Renal cortical epithelial cell (primary cell): ENCODE measurements at regions not wholly inside any gene's neighbourhood (a gene's known extent, or its start where the extent isn't known, plus 50 kb on each side); places are given as distances from the start of the nearest gene placed in this dataset.
"Not testable (repeated sequence)": the region's sequence is repeated elsewhere in the genome, so short reads cannot be mapped to it uniquely, and the experiment has no call there.

Source experiments
- DNase-seq: peaks from one replicate; pipeline ENCODE4 v3.0.0-alpha.2; 2011; ENCODE audit warnings: low read depth

DNA sequence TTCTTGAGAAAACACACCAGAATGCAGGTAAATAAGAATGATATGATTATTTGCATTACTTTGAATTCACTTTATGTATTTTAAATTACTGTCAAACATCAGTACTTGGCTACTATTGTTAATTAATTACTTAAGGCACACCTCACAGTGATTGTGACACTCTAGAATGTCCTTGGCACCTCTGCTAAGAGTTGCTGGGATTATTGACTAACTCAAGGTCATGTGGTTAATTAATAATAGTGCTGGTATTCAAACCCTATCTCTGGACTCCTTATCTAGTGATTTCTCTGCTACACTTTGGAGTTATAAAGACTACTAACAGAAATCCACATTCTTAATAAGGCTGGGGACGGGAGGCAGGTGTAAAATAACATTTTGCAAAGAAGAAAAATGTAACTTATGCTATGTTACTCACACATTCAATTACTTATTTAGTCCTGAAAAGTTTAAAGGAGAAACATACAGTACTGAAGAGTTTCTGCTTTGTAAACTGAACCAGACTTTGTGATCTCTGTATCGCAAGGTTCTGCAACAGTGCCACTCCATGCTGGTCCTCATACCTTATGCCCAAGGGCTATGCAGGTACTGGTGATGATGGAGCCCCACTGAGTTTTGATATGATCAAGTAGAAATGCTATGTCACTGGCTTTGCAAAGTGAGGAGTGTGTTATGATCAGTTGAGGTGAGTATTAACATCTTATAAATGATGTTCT is 242.7 kb downstream of the MID1IP1 start:
- peak; percentile 60 for DNase-seq

DNA sequence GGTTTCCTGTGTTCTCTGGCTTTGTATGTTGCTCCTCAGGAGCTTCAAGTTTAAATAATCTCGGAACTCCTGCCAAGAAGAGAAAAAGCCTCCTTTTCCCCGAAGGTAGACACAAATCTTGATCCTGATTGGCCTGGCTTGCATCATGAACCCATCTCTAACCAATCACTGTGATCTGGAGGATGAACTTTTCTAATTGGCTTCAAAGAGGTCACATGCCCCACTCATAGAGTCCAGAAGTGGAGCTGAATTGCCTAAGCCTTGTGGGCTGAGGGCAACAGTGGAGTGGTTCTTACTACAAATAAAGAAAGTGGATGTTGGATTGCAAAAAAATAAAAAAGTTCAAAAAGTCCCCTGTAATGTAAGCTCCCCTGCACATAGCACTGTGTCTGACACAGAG is 245.9 kb downstream of the MID1IP1 start:
- no peak for DNase-seq

DNA sequence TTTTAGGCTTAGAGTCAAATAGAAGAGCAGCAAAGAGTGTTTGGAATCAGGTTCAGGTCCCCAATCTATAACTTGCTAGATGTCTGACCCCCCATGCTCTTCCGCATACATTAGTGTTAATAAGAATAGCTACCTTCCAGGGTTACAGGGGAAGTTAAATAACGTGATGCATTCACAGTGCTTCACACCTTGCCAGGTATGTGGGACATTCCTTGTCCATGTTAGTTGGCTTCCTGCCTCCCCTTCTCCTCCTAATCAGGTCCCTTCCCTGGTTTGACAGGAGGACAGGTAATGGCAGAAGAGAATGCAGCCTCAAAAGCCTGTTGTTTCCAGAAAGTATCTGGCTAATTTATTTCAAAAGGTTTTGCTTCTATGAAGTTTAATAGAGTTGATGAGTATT is 248.7 kb downstream of the MID1IP1 start:
- no peak for DNase-seq

DNA sequence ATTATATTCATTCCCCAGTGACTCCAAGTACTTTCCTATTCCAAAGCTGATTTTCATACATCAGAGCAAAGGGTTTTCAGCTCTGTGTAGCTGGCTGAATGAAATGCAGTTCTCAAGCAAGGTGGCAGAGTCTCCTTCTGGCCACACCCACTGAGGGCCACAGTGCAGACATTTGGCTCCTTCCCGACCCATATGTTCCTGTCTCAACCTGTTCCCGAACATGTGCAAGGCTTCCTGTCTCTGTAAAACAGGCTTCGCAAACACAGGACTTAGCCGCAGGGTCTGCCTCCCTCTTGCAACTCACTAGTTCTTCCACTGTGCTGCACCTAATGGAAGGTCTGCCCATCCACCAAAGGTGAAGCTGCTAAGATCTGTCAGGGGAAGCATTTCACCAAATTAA is 249.2 kb downstream of the MID1IP1 start:
- no peak for DNase-seq

DNA sequence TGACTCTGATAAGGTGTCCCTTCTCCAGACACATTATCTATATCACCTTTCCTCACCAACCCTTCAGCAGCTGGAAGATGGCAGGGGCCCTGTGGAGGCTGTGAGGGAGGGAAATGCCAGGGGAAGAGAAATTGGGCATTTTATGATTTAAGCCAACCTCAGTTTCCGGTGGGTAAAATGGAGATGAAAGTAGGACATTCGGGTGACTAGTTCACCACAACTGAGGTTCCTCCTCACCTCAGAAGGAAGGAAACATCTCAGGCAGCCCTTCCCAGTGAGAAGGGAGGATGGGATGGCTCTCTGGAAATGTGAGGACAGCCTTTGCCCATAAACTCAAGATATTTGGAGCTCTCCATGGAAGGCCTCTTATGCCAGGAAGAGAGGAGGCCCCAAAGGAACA is 251.5 kb downstream of the MID1IP1 start:
- no peak for DNase-seq

DNA sequence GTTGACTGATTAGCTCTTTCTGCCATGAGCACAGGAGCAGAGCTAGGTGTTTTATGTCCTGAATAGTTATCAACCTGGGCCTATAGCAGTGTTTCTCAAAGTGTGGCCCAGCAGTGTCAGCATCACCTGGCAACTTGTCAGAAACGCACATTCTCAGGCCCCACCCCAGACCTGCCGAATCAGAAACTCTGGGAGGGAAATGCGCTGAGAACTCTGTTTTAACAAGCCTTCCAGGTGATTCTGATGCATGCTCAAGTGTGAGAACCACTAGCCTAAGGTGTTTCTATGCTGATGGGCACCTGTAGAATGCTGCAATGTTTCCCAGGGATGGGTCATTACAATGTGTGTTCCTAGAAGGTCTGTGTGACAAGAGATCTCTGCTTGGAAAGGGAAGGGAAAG is 257.5 kb downstream of the MID1IP1 start:
- DNase-seq, result no peak

DNA sequence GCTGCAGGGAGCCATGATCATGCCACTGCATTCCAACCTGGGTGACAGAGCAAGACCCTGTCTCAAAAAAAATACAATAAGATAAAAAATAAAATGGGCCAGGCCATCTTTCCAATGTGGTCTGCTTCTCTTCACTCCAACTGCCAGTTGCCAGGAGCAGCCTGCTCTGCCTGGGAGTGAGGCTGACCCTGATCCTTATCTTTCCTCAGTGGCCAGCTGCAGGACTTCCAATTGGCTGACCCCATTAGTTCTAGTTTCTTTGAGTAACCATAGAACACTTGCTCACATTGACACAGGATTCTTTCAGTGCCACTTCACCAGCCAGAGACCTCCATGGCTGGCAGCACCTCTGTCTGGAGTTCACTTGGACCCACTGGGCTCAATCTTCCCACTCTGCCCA is 258.6 kb downstream of the MID1IP1 start:
- DNase-seq, result no peak

DNA sequence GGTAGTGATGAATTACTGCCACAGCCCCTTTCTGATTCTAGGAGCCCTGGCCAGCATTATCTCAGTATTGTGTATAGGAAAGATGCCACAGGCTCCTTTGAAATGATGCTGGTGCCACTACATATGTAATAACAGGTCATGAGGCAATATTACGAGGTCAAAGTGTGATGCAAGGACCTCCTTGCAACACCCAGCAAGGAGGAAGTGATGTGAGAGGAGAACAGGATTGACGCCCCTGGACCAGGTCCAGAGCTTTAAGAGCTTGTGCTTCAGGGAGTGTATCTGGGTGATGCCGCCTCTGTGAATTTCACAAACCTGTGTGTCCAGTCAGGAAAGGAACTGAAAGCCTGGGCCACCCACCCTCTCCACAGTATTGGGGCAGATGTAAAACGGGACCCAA is 261.8 kb downstream of the MID1IP1 start:
- no peak for DNase-seq

DNA sequence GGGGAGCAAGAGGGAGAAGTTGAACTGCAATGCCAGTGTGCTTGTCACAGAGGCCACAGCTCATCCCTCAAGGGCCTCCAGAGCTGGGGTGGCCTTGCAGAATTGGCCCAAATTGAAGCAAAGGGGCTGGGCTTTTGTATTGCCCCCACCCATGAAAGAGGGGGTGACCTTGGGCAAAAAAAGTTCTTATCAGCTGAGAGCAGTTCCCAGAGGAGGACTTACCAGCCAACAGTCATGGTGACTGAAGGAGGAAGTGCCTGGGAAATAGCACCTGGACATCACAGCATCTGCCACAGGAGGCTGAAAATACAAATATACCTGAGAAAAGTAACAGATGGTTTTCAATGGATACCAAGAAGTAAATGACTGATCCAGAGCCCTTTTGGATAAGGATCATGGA is 262.4 kb downstream of the MID1IP1 start:
- no peak for DNase-seq

DNA sequence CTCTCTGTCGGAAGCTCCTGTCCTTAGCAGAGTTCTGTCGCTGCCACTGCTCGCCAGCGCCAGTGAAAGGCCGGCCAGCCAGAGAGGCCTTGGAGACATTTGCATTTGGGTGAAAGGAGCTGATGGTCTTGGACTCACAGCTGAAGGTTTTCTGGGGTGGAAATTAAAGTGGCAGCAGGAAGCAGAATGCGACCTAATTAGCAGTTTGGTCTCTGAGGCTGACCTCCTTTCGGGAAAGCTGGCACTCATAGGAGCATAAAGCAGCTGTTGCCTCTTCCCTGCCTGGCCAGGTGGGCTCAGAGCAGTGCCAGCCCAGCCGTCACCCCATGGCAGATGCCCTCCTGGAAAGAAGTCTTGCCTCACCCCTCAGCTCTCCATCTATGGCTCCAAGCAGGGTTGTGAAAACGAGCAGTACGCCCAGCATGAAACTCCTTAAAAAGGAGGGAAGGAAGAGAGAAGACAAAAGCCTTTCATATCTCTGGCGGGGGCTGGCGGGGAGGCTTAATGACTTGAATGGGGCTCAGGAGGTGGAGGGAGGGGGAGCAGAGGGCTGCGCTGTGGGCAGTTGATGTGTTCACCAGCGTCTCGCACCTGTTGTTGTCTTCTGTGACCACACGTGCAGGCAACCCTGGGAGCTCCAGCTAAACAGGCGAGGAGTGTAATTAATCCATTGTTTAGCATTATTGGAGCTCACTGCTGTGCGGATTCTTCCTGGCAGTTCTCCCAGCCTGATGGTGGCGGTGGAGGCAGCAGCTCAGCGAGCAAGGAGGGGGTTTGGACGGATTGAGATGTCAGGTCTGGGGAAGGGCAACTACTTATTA is 264.0 kb downstream of the MID1IP1 start:
- DNase-seq, result no peak

DNA sequence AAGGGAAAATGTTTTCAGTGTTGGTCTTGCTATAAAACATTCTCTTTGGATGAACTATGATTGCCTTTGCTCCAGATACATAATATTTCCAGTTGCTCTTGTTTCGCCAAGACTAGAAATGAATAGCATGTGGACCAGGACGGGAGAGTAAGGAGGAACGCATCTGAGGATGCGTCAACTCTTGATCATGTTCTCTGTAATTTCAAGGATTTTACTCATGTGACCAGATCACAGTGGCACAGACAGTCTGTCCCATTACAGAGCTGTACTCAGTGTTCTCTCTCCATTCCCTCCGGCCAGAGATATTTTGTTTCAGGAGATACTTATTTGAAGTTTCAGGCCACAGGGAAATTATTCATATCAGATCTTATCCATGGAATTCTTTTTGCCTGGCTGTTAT is 266.6 kb downstream of the MID1IP1 start:
- DNase-seq, result no peak

DNA sequence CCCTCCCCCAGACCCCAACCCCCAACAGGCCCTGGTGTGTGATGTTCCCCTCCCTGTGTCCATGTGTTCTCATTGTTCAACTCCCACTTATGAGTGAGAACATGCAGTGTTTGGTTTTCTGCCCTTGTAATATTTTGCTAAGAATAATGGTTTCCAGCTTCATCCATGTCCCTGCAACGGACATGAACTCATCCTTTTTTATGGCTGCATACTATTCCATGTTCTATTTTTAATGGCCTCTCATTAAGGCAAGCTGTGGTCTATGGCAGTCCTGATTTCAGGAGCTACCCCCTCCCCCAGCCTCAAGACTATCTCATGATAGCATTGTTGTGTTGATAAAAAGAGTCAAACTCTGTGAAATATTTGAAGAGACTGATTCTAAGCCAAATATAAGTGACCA is 267.4 kb downstream of the MID1IP1 start:
- not testable (repeated sequence) for DNase-seq

DNA sequence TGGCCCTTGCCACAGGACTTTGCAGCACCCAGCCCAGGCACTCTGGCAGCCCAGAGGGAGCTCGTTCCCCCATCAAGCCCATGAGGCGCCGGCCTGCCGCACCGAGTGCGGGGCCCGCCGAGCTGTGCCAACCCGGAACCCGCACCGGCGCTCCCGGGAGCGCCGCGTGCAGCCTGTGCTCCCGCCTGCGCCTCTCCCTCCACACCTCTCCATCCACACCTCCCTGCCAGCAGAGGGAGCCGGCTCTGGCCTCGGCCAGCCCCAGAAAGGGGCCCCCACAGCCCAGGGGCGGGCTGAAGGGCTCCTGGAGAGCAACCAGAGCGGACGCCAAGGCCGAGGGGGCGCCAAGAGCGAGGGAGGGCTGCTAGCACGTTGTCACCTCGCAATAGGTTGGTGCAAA is 268.8 kb downstream of the MID1IP1 start:
- no peak for DNase-seq

DNA sequence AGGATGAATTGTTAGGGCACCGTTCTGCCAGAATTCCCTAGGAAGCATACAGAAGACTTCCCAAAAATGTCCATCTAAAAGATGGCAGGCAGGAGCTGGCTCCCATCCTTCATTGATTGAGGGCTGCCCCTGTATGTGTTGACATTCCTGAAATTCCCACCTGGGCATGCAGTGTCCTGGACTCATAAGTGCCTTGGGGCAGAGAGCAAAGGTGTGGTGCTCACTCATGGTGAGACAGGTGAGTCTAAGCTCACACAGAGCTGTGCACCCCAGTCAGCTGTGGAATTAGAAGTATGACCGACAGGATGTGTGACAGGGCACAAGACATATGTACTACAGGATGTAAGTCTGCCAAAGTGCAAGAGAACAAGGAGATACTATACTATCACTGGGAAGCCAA is 271.9 kb downstream of the MID1IP1 start:
- DNase-seq, result no peak

DNA sequence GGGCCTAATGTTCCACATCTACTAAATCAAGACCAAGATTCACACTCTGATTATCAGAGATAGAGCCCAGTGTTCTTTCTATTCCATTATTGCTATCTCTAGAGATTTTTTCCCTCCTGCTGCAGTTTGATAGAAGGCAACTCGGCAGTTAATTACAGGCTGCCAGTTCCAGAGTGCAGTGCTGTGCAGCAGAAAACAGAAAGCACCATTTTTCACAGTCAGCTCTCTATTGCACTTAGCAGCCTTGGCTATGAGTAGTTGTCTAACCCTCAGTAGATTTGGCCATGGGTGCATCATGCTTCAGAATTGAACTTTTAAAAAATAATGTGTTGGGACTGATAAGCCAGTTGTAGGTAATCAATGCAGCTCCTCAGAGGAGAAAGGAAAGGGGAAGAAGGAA is 295.3 kb downstream of the MID1IP1 start:
- DNase-seq, result no peak

DNA sequence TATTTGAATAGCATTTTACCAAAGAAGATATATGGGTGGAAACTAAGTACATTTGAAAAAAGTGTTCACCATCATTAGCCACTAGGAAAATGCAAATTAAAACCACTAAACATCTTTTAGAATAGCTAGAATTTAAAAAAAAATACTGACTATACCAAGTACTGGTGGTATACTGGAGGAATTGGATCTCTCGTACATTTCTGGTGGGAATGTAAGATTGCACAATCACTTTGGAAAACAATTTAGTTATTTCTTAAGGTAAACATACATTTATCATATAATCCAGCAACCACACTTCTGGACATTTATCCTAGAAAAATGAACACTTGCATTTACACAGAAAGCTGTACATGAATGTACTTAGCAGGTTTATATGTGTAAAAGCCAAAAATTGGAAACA is 303.5 kb downstream of the MID1IP1 start:
- no peak for DNase-seq

DNA sequence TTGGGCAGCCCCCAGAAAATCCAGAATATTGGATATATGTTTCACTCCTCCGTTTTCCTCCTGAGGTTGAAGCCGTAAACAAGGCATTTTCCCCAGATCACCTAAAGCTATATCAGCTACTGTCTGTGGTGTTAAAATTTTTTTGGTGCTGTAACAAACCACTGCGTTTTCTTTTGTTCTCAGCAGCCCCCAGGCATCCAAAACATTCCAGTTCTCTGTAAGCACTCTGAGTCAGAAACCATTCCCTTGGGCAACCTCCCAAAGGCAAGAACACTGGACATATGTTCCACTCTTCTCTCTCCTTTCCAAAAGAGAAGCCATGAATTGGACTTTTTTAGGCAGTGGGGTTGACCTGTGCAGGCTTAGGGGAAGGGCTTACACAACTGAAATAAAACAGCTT is 310.9 kb downstream of the MID1IP1 start:
- DNase-seq, result no peak

DNA sequence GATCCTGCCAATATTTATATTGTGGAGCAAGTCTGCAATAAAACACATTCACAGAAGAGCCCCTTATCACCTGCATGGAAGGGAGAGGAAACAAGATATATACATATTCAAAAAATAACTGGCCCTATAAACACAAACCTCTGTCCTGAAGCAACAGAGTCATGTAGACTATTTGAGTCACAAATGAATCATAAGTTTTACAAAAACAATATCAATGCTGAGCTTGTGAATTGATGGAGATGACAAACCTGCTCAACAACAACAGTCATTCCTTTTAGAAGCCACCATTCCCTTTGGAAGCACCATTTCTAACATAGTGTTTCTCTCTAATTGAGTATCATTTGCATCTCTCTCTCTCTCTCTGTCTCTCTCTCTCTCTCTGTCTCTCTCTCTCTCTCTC is 313.9 kb downstream of the MID1IP1 start:
- no peak for DNase-seq

DNA sequence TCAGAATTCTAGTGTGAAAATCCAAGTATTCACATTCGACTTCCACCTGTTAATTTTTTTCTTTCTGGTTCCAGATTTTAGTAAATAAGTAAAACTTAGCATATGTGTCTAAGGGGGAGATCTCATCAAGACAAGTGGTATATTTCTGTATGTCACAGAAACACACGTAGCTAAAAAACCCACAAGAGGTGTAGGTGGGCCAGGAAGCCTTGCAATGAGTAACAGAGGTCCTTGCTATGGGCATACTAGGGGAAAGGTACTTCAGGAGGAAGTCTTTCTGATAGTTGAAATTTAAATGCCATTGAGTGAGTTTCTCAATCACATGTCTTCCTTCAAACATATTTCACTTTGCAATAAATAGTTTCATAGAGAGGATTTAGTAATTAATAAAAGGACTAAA is 315.8 kb downstream of the MID1IP1 start:
- no peak for DNase-seq

DNA sequence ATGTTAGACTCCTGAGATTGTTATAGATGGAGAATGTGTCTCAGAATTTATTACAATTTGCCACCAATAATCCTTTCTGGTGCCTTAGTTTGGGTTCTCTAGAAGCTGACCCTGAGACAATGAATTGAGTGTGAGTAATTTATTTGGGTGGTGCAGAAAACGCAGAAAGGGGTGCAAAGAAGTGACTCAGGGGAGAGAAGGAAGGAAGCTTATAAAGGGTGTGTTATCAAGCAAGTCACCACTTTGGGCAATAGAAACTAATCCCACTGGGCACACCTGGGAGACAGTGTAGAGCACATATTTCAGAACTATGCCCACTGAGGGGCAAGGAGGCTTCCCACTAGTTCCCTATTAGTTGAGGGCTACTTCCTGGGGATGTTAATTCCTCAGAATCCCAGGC is 320.6 kb downstream of the MID1IP1 start:
- no peak for DNase-seq

DNA sequence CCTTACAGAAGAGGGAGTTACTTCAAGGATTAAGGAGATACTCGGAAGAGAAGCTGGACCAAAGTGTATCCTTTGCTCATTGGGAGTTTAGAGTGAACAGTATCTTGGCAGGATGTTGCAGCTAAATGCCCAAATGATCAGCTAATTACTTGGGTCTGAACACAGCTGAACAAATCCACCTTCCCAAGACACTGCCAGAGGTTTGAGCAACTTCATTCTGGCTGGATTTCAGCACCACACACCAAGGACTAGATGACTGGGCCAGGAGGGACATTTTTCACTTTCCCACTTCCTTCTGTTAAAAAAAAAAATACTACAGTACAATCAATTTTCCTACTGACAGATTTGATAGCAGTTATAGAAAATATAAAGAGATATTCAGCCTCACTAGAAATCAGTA is 324.6 kb downstream of the MID1IP1 start:
- no peak for DNase-seq

DNA sequence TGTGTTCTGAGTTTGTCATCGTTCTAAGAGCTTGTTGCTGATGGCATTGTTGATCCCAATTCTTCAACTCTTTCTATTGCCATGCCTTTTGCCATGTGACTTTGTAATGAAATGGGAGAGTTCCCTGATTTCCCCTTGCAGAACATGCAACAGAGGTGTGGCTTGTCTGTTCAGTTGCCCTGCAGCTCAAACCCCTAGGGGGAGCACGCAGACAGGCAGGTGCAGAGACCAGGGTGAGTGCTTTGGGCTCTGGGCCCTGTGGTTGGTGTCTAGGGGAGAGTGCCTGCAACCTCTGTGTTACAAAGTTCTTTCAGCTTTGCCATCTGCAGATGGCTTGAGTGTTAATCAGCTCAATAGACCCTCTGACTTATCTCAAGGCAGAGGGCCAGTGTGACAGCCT is 332.7 kb downstream of the MID1IP1 start:
- no peak for DNase-seq

DNA sequence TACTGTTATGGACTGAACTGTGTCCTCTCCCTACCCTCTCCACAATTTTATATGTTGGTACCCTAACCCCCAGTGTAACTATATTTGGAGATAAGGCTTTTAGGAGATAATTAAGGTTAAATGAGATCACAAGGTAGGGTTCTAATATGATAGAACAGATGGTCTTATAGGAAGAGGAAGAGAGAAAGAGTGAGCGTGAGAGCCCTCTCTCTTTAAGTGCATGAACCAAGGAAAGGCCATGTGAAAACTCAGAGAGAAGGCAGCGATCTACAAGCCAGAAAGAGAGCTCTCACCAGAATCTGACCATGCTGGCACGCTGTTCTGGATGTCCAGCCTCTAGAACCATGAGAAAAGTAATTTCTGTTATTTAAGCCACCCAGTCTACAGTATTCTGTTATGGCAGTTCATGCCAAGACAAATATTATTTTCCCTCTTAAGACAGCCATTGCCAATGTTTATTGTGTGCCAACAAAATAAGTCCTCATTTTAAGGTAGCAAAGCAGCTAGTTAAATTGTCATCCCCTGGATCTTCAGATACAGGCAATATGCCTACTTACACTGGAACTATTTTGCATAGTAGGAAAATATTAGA is 336.2 kb downstream of the MID1IP1 start:
- no peak for DNase-seq
